Effector memory CD8-positive, alpha-beta T cell (primary cell): ENCODE measurements at regions not wholly inside any gene's neighbourhood (a gene's known extent, or its start where the extent isn't known, plus 50 kb on each side); places are given as distances from the start of the nearest gene placed in this dataset.

Experiments
- ATAC-seq: fragments of 150-1000 bp; cut with Tn5 transposase; replicated peaks from 2 replicates; pipeline ENCODE4 v1.10.0; 2021; ENCODE audit warnings: mild to moderate bottlenecking, moderate library complexity
- DNase-seq, 3 experiments: peaks; one replicate each; pipeline ENCODE4 v3.0.0; 2021
- H3K27ac Mint-ChIP-seq, 2 donors: one replicate each; pipeline ENCODE4 v1.8.0; 2022; ENCODE audit warnings: mild to moderate bottlenecking in 2 of 2, mixed read lengths in 2 of 2, moderate library complexity in 2 of 2
- H3K27me3 Mint-ChIP-seq, 2 donors: one replicate each; pipeline ENCODE4 v1.8.0; 2022; ENCODE audit warnings: mixed read lengths in 2 of 2
- H3K36me3 Mint-ChIP-seq: one replicate; pipeline ENCODE4 v1.8.0; 2022; ENCODE audit warnings: mild to moderate bottlenecking, moderate library complexity, mixed read lengths; ENCODE audit not compliant: insufficient read depth
- H3K4me1 Mint-ChIP-seq, 2 donors: one replicate each; pipeline ENCODE4 v1.8.0; 2022; ENCODE audit warnings: low read depth in 2 of 2, mixed read lengths in 2 of 2
- H3K4me3 Mint-ChIP-seq, 2 donors: one replicate each; pipeline ENCODE4 v1.8.0; 2022; ENCODE audit warnings: mild to moderate bottlenecking in 2 of 2, mixed read lengths in 2 of 2, moderate library complexity in 2 of 2
- H3K9me3 Mint-ChIP-seq, 2 donors: one replicate each; pipeline ENCODE4 v1.8.0; 2022; ENCODE audit warnings: mixed read lengths in 2 of 2

- Mint-ChIP-seq H3K9me3 (no peaks in the 10 kb centered on the region), H3K27me3 (no peaks in the 10 kb centered on the region), H3K4me3 (no peak overlapping the region), H3K27ac (no peak overlapping the region), H3K4me1 (no peaks in the 10 kb centered on the region), H3K36me3 (peaks cover 2% of the 10 kb centered on the region)
- DNase-seq (no peak), ATAC-seq (no peak)
Measured at GRCh38 chr6:138643210-138643609, 130.4 kb upstream of the CCDC28A start.

- H3K36me3 Mint-ChIP-seq, result peaks cover 2% of the 10 kb centered on the region
- peaks cover 0 to 7% of the 10 kb centered on the region in 2 donors for H3K27me3 Mint-ChIP-seq
- no peaks in the 10 kb centered on the region for H3K4me1 Mint-ChIP-seq
- no peak overlapping the region for H3K4me3 Mint-ChIP-seq
- H3K27ac Mint-ChIP-seq, result no peak overlapping the region
- DNase-seq (no peak), ATAC-seq (no peak)
- no peaks in the 10 kb centered on the region for H3K9me3 Mint-ChIP-seq
Measured at GRCh38 chr6:138645976-138646640, 127.5 kb upstream of the CCDC28A start.

DNA sequence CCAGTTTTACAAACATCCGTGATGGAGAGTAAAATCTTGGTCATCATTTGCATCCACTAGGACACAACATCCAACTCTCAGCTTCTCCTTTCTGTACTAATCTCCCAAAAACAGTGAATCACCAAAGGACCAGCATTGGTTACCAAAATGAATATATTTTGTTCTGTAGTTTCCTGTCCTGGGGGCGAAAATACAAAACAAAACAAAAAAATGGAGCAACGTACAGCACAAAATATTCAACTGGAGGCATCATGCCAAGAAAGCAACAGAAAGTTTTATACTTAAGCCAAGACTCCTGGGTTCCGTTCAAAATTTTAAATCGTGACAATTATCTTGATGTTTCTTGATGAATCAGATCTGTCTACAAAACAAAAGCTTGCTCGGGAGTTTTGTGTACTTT is 126.6 kb upstream of the CCDC28A start:
- peaks cover 2% of the 10 kb centered on the region for H3K36me3 Mint-ChIP-seq
- DNase-seq, result no peak
- peaks cover 0 to 7% of the 10 kb centered on the region in 2 donors for H3K27me3 Mint-ChIP-seq
- H3K4me1 Mint-ChIP-seq, result no peaks in the 10 kb centered on the region
- ATAC-seq, result no peak
- H3K4me3 Mint-ChIP-seq, result no peak overlapping the region
- H3K27ac Mint-ChIP-seq, result no peak overlapping the region
- H3K9me3 Mint-ChIP-seq, result no peaks in the 10 kb centered on the region

- Mint-ChIP-seq H3K9me3 (no peaks in the 10 kb centered on the region), H3K4me1 (no peaks in the 10 kb centered on the region), H3K4me3 (no peak overlapping the region), H3K27ac (no peak overlapping the region), H3K27me3 (peaks cover 0 to 7% of the 10 kb centered on the region in 2 donors), H3K36me3 (peaks cover 2% of the 10 kb centered on the region)
- ATAC-seq (no peak), DNase-seq (no peak)
Measured at GRCh38 chr6:138648127-138648526, 125.4 kb upstream of the CCDC28A start.

DNA sequence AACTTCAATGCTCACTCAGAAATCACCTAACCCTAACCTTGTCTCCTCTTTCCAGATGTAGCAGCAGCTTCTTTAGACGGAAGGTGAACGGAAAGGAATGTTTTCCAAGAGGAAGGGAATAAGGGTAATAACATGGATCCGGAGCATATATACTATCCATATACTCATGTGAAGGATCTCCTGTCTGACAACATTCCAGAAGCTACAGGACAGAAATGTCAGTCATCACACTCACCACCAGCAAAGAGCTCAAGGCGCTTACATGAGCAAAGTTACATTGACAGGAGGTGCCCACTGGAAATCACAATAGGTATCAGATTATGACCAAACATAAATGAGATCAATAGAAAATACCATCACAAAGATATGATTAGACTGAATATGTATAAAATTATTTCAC is 122.1 kb upstream of the CCDC28A start:
- Mint-ChIP-seq H3K9me3 (no peaks in the 10 kb centered on the region), H3K4me3 (no peak overlapping the region), H3K27ac (no peak overlapping the region), H3K27me3 (peaks cover 11 to 18% of the 10 kb centered on the region in 2 donors), H3K36me3 (no peaks in the 10 kb centered on the region), H3K4me1 (peaks cover 5 to 11% of the 10 kb centered on the region in 2 donors)
- DNase-seq (no peak), ATAC-seq (no peak)

GRCh38 chr6:138652824-138653223 is 120.7 kb upstream of the CCDC28A start:
- no peak for ATAC-seq
- Mint-ChIP-seq H3K4me1 (peaks cover 5 to 11% of the 10 kb centered on the region in 2 donors), H3K27ac (no peak overlapping the region)

DNA sequence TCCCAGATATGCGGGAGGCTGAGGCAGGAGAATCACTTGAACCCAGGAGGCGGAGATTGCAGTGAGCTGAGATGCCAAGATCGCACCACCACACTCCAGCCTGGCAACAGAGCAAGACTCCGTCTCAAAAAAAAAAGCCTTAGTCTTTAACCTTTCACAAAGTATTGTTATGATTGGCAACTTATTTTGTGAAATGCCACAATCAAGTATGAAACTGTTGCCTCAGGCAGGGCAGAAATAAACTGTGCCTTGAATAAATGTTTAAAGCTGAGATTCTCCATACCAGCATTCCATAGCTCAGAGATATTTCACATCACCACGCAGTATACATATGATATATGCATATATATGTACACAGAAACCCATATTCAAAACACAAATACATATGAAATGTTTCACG is 120.1 kb upstream of the CCDC28A start:
- Mint-ChIP-seq H3K4me1 (peaks cover 5 to 11% of the 10 kb centered on the region in 2 donors), H3K4me3 (no peak overlapping the region), H3K36me3 (no peaks in the 10 kb centered on the region), H3K27ac (no peak overlapping the region), H3K27me3 (peaks cover 25 to 26% of the 10 kb centered on the region in 2 donors), H3K9me3 (no peaks in the 10 kb centered on the region)
- ATAC-seq (no peak), DNase-seq (no peak)

More at GRCh38 chr6:138652824-138653223, 120.7 kb upstream of the CCDC28A start:
- Mint-ChIP-seq H3K9me3 (no peaks in the 10 kb centered on the region), H3K36me3 (no peaks in the 10 kb centered on the region), H3K4me3 (no peak overlapping the region), H3K27me3 (peaks cover 20 to 26% of the 10 kb centered on the region in 2 donors)
- DNase-seq, result no peak

DNA sequence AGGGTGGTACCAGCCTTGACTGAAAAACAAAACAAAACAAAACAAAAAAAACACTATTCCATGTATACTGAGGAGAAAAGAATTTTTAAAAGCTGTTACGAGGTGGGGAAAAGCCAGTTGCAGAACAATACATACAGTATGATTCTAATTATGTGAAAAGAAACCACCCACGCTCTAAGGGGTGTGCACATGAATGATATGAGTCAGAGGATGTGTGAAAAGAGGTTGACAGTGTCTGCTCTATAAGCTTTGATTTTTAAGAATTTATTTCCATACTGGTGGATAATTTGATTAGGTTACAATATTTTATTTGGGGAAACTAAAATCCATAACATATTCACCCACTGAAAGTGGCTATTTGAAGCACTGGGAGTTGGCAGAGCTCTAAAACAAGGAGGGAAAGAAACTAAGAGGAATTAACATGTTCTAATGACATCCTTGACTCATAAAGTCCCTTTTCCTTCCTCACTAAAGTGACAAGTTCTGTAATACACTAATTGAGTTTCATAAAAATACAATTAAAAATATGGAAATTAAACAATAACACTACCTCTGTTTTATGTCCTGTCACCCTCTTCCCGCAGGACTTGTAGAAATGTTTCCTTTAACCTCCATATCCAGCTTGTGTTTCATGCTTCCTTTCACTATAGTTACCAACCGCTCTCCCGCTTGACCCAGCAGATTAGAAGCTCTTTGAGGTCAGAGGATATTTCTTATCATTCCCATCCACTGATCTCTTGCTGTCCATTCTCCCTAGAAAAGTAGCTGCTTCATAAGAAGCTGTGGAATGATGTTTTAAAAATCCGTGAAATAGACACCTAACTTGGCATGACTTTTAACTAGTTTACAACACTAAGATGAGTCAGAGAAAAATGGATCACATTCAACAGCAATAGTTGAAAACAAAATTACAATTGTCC is 118.6 kb upstream of the CCDC28A start:
- H3K9me3 Mint-ChIP-seq, result no peaks in the 10 kb centered on the region
- no peak for DNase-seq
- H3K36me3 Mint-ChIP-seq, result no peaks in the 10 kb centered on the region
- peaks cover 26 to 29% of the 10 kb centered on the region in 2 donors for H3K27me3 Mint-ChIP-seq
- H3K27ac Mint-ChIP-seq, result no peak overlapping the region
- H3K4me3 Mint-ChIP-seq, result no peak overlapping the region
- peaks cover 5 to 11% of the 10 kb centered on the region in 2 donors for H3K4me1 Mint-ChIP-seq
- ATAC-seq, result peak; percentile 56

DNA sequence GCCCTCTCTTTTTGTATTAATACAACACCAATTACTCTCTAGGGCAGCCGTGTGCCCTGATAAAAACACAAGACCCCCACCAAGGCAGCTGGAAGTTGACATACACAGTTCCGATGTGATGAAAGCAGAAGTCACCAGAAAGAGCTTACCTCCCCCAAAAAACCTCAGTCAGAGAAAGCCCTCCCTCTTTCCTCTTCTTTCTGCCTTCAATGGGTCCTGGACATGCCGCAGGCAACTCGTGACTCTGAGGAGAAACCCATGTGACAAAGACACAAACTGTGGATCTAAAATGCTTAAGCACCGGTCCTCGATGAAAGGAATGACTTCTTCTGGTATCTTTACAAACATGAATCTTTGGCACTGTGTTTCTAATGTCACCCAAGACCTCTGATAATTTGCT is 117.7 kb upstream of the CCDC28A start:
- Mint-ChIP-seq H3K4me1 (peaks cover 5 to 11% of the 10 kb centered on the region in 2 donors), H3K27ac (no peak overlapping the region), H3K27me3 (peaks cover 19 to 33% of the 10 kb centered on the region in 2 donors), H3K36me3 (no peaks in the 10 kb centered on the region), H3K4me3 (no peak overlapping the region), H3K9me3 (no peaks in the 10 kb centered on the region)
- ATAC-seq (no peak), DNase-seq (no peak)

DNA sequence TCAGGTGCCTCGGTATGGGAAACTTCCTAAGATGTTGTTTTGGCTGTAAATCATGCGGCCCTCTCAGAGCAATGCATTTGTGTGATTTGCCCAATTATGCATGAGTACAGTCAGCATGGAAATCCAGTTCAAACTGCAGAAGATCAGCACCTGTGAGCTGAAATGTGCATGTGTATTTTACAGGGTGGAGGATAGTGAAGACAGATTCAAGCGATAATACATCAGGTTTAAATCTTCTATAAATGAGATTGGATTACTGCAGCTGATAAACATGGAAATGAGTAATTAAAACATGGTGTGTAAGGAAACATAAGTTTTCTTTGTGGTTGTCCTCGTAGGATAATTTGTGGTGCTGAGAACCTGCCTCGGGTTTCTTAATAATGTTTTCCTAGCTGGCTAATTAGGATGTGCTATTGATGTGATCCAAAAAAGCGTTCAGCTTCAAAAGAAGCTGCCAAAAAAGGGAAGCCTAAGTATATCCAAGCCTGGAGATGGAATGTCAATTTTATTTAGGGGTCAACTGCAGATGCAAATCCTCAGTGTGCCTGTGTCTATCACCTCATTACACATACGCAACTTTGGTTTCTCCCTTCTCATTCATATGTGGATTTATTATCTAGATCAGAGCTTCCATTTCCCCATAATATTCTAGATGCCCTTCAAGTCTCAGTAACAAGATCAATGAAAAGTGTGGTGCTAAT is 117.1 kb upstream of the CCDC28A start:
- peaks cover 5 to 11% of the 10 kb centered on the region in 2 donors for H3K4me1 Mint-ChIP-seq
- H3K4me3 Mint-ChIP-seq, result no peak overlapping the region
- ATAC-seq (no peak), DNase-seq (no peak)
- no peaks in the 10 kb centered on the region for H3K36me3 Mint-ChIP-seq
- H3K27ac Mint-ChIP-seq, result no peak overlapping the region
- H3K27me3 Mint-ChIP-seq, result peaks cover 25 to 39% of the 10 kb centered on the region in 2 donors
- H3K9me3 Mint-ChIP-seq, result no peaks in the 10 kb centered on the region

DNA sequence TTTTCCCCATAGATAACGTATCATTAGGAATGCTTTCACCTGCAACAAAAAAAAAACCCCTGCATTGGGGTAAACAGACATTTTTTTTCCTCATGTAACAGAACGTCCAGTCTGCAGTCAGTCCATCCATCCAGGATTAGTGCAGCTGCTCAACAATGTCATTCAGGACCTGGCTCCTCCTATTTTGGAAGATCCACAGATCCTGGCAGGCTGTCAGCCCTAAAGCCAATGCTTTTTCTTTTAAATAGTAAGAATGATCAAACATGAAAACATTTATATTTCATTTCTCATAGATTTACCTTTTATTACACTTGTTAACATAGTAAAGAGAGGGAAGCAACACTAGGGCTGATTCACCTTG is 116.5 kb upstream of the CCDC28A start:
- Mint-ChIP-seq H3K27ac (no peak overlapping the region), H3K27me3 (peaks cover 25 to 39% of the 10 kb centered on the region in 2 donors), H3K4me1 (peaks cover 5 to 11% of the 10 kb centered on the region in 2 donors), H3K9me3 (no peaks in the 10 kb centered on the region), H3K4me3 (no peak overlapping the region), H3K36me3 (no peaks in the 10 kb centered on the region)
- DNase-seq, result no peak
- ATAC-seq, result no peak

DNA sequence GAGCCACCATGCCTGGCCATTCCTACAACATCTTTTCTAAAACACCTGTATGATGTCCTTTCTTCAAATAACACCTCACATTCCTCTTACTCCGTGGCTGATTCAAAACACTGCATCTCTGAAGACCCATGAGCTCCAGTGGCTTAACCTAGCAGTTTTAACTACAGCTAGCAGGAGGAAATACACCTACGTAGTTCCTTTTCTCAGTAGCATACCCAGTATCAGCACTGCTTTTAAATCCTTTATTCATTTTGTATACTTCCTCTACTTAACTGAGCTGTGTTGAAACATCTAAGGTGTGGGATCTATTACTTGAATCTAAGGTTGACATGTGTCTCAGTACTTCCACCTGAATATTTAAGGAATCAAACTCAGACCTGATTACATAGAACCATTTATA is 113.6 kb upstream of the CCDC28A start:
- Mint-ChIP-seq H3K27ac (no peak overlapping the region), H3K36me3 (no peaks in the 10 kb centered on the region), H3K27me3 (peaks cover 25 to 39% of the 10 kb centered on the region in 2 donors), H3K4me1 (no peaks in the 10 kb centered on the region), H3K9me3 (no peaks in the 10 kb centered on the region), H3K4me3 (no peak overlapping the region)
- ATAC-seq (no peak), DNase-seq (no peak)

GRCh38 chr6:138662471-138662870 is 111.1 kb upstream of the CCDC28A start:
- no peak for ATAC-seq
- H3K36me3 Mint-ChIP-seq, result no peaks in the 10 kb centered on the region
- no peaks in the 10 kb centered on the region for H3K9me3 Mint-ChIP-seq
- no peaks in the 10 kb centered on the region for H3K4me1 Mint-ChIP-seq
- H3K27me3 Mint-ChIP-seq, result peaks cover 7 to 19% of the 10 kb centered on the region in 2 donors
- no peak overlapping the region for H3K27ac Mint-ChIP-seq
- no peak overlapping the region for H3K4me3 Mint-ChIP-seq
- DNase-seq, result no peak
